ENCODE measurements at regions not wholly inside any gene's neighbourhood (a gene's known extent, or its start where the extent isn't known, plus 50 kb on each side); places are given as distances from the start of the nearest gene placed in this dataset.

- Histone ChIP-seq H3K27me3 (ENCODE audit: insufficient read depth, insufficient read length) (no peaks in the 10 kb centered on the region), H3K36me3 (ENCODE audit: insufficient read depth, insufficient read length, low read length) (no peaks in the 10 kb centered on the region), H3K4me3 (ENCODE audit: insufficient read length, low read depth) (no peak overlapping the region), H3K4me1 (ENCODE audit: insufficient read depth, insufficient read length) (peaks cover 3% of the 10 kb centered on the region), H3K9me3 (ENCODE audit: insufficient read depth, low read length) (no peaks in the 10 kb centered on the region), H3K9ac (ENCODE audit: insufficient read length, low read depth) (no peak overlapping the region)
- no peak for TF ChIP-seq ZNF274 (IDR thresholded peaks at IDR 0.05; ENCODE audit: low read depth, low read length)
- TF ChIP-seq YY1 (IDR thresholded peaks at IDR 0.05; ENCODE audit: insufficient read depth, insufficient read length): no peak
- TF ChIP-seq SUZ12 (IDR thresholded peaks at IDR 0.05; ENCODE audit: extremely low read depth, insufficient read depth, insufficient read length): no peak
- DNase-seq (ENCODE audit: low read depth, low spot score): no peak
These were observed 270.2 kb upstream of the MVB12B start for GRCh38 chr9:126056312-126057021.

- Histone ChIP-seq H3K9me3 (ENCODE audit: insufficient read depth, low read length) (no peaks in the 10 kb centered on the region), H3K9ac (ENCODE audit: insufficient read length, low read depth) (no peak overlapping the region), H3K27me3 (ENCODE audit: insufficient read depth, insufficient read length) (no peaks in the 10 kb centered on the region), H3K36me3 (ENCODE audit: insufficient read depth, insufficient read length, low read length) (no peaks in the 10 kb centered on the region), H3K4me1 (ENCODE audit: insufficient read depth, insufficient read length) (peaks cover 3% of the 10 kb centered on the region), H3K4me3 (ENCODE audit: insufficient read length, low read depth) (no peak overlapping the region)
- no peak for DNase-seq (ENCODE audit: low read depth, low spot score)
- TF ChIP-seq YY1 (IDR thresholded peaks at IDR 0.05; ENCODE audit: insufficient read depth, insufficient read length): no peak
- no peak for TF ChIP-seq ZNF274 (IDR thresholded peaks at IDR 0.05; ENCODE audit: low read depth, low read length)
These were observed 269.4 kb upstream of the MVB12B start for GRCh38 chr9:126057121-126057825.

GRCh38 chr9:126058011-126058531 is 268.6 kb upstream of the MVB12B start:
- DNase-seq (ENCODE audit: low read depth, low spot score): no peak
- H3K27me3 ChIP-seq (ENCODE audit: insufficient read depth, insufficient read length): no peaks in the 10 kb centered on the region
- TF ChIP-seq YY1 (IDR thresholded peaks at IDR 0.05; ENCODE audit: insufficient read depth, insufficient read length) (no peak), ZNF274 (IDR thresholded peaks at IDR 0.05; ENCODE audit: low read depth, low read length) (no peak), SUZ12 (IDR thresholded peaks at IDR 0.05; ENCODE audit: extremely low read depth, insufficient read depth, insufficient read length) (no peak)
- no peak overlapping the region for H3K9ac ChIP-seq (ENCODE audit: insufficient read length, low read depth)
- no peaks in the 10 kb centered on the region; the same call in 1 of the 2 replicates for H3K9me3 ChIP-seq (ENCODE audit: insufficient read depth, low read length)
- H3K4me1 ChIP-seq (ENCODE audit: insufficient read depth, insufficient read length): peaks cover 3% of the 10 kb centered on the region
- no peak overlapping the region for H3K4me3 ChIP-seq (ENCODE audit: insufficient read length, low read depth)
- no peaks in the 10 kb centered on the region for H3K36me3 ChIP-seq (ENCODE audit: insufficient read depth, insufficient read length, low read length)

GRCh38 chr9:126058591-126058990 is 268.0 kb upstream of the MVB12B start:
- no peak for DNase-seq (ENCODE audit: low read depth, low spot score)
- no peaks in the 10 kb centered on the region for H3K36me3 ChIP-seq (ENCODE audit: insufficient read depth, insufficient read length, low read length)
- TF ChIP-seq ZNF274 (IDR thresholded peaks at IDR 0.05; ENCODE audit: low read depth, low read length): no peak
- no peak for TF ChIP-seq SUZ12 (IDR thresholded peaks at IDR 0.05; ENCODE audit: extremely low read depth, insufficient read depth, insufficient read length)
- no peak for TF ChIP-seq YY1 (IDR thresholded peaks at IDR 0.05; ENCODE audit: insufficient read depth, insufficient read length)
- H3K4me3 ChIP-seq (ENCODE audit: insufficient read length, low read depth): no peak overlapping the region
- H3K9me3 ChIP-seq (ENCODE audit: insufficient read depth, low read length): no peaks in the 10 kb centered on the region; the same call in 1 of the 2 replicates
- H3K9ac ChIP-seq (ENCODE audit: insufficient read length, low read depth): no peak overlapping the region
- H3K4me1 ChIP-seq (ENCODE audit: insufficient read depth, insufficient read length): peaks cover 3% of the 10 kb centered on the region
- no peaks in the 10 kb centered on the region for H3K27me3 ChIP-seq (ENCODE audit: insufficient read depth, insufficient read length)

- TF ChIP-seq SUZ12 (IDR thresholded peaks at IDR 0.05; ENCODE audit: extremely low read depth, insufficient read depth, insufficient read length): no peak
- TF ChIP-seq ZNF274 (IDR thresholded peaks at IDR 0.05; ENCODE audit: low read depth, low read length): no peak
- no peak for TF ChIP-seq YY1 (IDR thresholded peaks at IDR 0.05; ENCODE audit: insufficient read depth, insufficient read length)
- H3K4me3 ChIP-seq (ENCODE audit: insufficient read length, low read depth): no peak overlapping the region
- no peaks in the 10 kb centered on the region; the same call in 1 of the 2 replicates for H3K9me3 ChIP-seq (ENCODE audit: insufficient read depth, low read length)
- H3K4me1 ChIP-seq (ENCODE audit: insufficient read depth, insufficient read length): peaks cover 3% of the 10 kb centered on the region
- no peaks in the 10 kb centered on the region for H3K36me3 ChIP-seq (ENCODE audit: insufficient read depth, insufficient read length, low read length)
- DNase-seq (ENCODE audit: low read depth, low spot score): no peak
- no peaks in the 10 kb centered on the region for H3K27me3 ChIP-seq (ENCODE audit: insufficient read depth, insufficient read length)
- H3K9ac ChIP-seq (ENCODE audit: insufficient read length, low read depth): no peak overlapping the region
These were observed 265.1 kb upstream of the MVB12B start for GRCh38 chr9:126061575-126061974.

GRCh38 chr9:126062158-126062886 is 264.3 kb upstream of the MVB12B start:
- Histone ChIP-seq H3K9me3 (ENCODE audit: insufficient read depth, low read length) (no peaks in the 10 kb centered on the region; the same call in 1 of the 2 replicates), H3K36me3 (ENCODE audit: insufficient read depth, insufficient read length, low read length) (no peaks in the 10 kb centered on the region), H3K4me1 (ENCODE audit: insufficient read depth, insufficient read length) (peaks cover 3% of the 10 kb centered on the region), H3K4me3 (ENCODE audit: insufficient read length, low read depth) (no peak overlapping the region), H3K27me3 (ENCODE audit: insufficient read depth, insufficient read length) (no peaks in the 10 kb centered on the region), H3K9ac (ENCODE audit: insufficient read length, low read depth) (no peak overlapping the region)
- TF ChIP-seq ZNF274 (IDR thresholded peaks at IDR 0.05; ENCODE audit: low read depth, low read length) (no peak), YY1 (IDR thresholded peaks at IDR 0.05; ENCODE audit: insufficient read depth, insufficient read length) (no peak), SUZ12 (IDR thresholded peaks at IDR 0.05; ENCODE audit: extremely low read depth, insufficient read depth, insufficient read length) (no peak)
- no peak for DNase-seq (ENCODE audit: low read depth, low spot score)

Measured in NT2/D1 (cell line).